ENCODE measurements at regions not wholly inside any gene's neighbourhood (a gene's known extent, or its start where the extent isn't known, plus 50 kb on each side); places are given as distances from the start of the nearest gene placed in this dataset.
A peak's percentile ranks its signal among the peaks of the same experiment; 100 is the strongest.

GRCh38 chr15:70319466-70319865, 221.7 kb upstream of the TLE3 start:
- SMC1A ChIA-PET (ENCODE audit: uncharacterized antibody, unreplicated experiment), result interaction anchor here (0.6 to 1.2 kb wide), 5 partner anchors 11 to 73 kb away, joined by 3 to 4 read pairs (median 3); no protein-coding TSS in a partner anchor
- RAD21 ChIA-PET (ENCODE audit: unreplicated experiment), result interaction anchor here (2.1 kb wide), 1 partner anchor 19 kb away, joined by 10 read pairs; no protein-coding TSS in a partner anchor
- TF ChIP-seq RUNX3 (IDR thresholded peaks at IDR 0.05; ENCODE audit: low read length) (peak; percentile 75), SMARCA5 (IDR thresholded peaks at IDR 0.05) (no peak), IKZF2 (IDR thresholded peaks at IDR 0.05) (peak; percentile 67 to 79; a peak in 3 of 4 replicates), ETV6 (conservative IDR thresholded peaks at IDR 0.05 in 1 of 2, IDR thresholded peaks at IDR 0.05 in 1 of 2; ENCODE audit: borderline replicate concordance in 1 of 2, low read depth in 1 of 2) (peak in 1 of 2 experiments; percentile 70; a peak in 2 of 4 replicates), MEF2A (IDR thresholded peaks at IDR 0.05; ENCODE audit: insufficient read depth, low read depth, low read length) (0 out of 2 replicates have a peak, but pooled peaks have one; percentile 51), ELK1 (IDR thresholded peaks at IDR 0.05; ENCODE audit: low read depth, low read length) (peak; percentile 67; the same call in 1 of the 2 replicates), CBFB (IDR thresholded peaks at IDR 0.05; ENCODE audit: low read depth) (no peak), NBN (IDR thresholded peaks at IDR 0.05) (peak; percentile 53), SP1 (IDR thresholded peaks at IDR 0.05; ENCODE audit: low read depth, low read length) (peak; percentile 38), ZBED1 (IDR thresholded peaks at IDR 0.05; ENCODE audit: borderline replicate concordance) (peak; percentile 67; the same call in 1 of the 2 replicates), TCF3 (IDR thresholded peaks at IDR 0.05; ENCODE audit: borderline replicate concordance, insufficient read depth, low read depth, low read length) (0 out of 2 replicates have a peak, but pooled peaks have one; percentile 44), BCL11A (IDR thresholded peaks at IDR 0.05; ENCODE audit: low read depth, low read length) (peak; percentile 80), SREBF2 (IDR thresholded peaks at IDR 0.05; ENCODE audit: low read length) (no peak), IRF4 (IDR thresholded peaks at IDR 0.05; ENCODE audit: low read depth, low read length) (peak; percentile 64), EP300 (IDR thresholded peaks at IDR 0.05; ENCODE audit: borderline replicate concordance in 1 of 2, control insufficient read depth in 1 of 2, low read depth in 2 of 2, low read length in 2 of 2) (peak; percentile 54 to 84; a peak in 2 of 4 replicates), PAX8 (IDR thresholded peaks at IDR 0.05) (no peak)
- TF ChIP-seq, protein P1, sequence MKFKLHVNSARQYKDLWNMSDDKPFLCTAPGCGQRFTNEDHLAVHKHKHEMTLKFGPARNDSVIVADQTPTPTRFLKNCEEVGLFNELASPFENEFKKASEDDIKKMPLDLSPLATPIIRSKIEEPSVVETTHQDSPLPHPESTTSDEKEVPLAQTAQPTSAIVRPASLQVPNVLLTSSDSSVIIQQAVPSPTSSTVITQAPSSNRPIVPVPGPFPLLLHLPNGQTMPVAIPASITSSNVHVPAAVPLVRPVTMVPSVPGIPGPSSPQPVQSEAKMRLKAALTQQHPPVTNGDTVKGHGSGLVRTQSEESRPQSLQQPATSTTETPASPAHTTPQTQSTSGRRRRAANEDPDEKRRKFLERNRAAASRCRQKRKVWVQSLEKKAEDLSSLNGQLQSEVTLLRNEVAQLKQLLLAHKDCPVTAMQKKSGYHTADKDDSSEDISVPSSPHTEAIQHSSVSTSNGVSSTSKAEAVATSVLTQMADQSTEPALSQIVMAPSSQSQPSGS (IDR thresholded peaks at IDR 0.05; ENCODE audit: low read length), result peak; percentile 55; the same call in 1 of the 2 replicates
- TF ChIP-seq, protein P2, sequence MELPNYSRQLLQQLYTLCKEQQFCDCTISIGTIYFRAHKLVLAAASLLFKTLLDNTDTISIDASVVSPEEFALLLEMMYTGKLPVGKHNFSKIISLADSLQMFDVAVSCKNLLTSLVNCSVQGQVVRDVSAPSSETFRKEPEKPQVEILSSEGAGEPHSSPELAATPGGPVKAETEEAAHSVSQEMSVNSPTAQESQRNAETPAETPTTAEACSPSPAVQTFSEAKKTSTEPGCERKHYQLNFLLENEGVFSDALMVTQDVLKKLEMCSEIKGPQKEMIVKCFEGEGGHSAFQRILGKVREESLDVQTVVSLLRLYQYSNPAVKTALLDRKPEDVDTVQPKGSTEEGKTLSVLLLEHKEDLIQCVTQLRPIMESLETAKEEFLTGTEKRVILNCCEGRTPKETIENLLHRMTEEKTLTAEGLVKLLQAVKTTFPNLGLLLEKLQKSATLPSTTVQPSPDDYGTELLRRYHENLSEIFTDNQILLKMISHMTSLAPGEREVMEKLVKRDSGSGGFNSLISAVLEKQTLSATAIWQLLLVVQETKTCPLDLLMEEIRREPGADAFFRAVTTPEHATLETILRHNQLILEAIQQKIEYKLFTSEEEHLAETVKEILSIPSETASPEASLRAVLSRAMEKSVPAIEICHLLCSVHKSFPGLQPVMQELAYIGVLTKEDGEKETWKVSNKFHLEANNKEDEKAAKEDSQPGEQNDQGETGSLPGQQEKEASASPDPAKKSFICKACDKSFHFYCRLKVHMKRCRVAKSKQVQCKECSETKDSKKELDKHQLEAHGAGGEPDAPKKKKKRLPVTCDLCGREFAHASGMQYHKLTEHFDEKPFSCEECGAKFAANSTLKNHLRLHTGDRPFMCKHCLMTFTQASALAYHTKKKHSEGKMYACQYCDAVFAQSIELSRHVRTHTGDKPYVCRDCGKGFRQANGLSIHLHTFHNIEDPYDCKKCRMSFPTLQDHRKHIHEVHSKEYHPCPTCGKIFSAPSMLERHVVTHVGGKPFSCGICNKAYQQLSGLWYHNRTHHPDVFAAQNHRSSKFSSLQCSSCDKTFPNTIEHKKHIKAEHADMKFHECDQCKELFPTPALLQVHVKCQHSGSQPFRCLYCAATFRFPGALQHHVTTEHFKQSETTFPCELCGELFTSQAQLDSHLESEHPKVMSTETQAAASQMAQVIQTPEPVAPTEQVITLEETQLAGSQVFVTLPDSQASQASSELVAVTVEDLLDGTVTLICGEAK (IDR thresholded peaks at IDR 0.05; ENCODE audit: borderline replicate concordance), result no peak

More at GRCh38 chr15:70319466-70319865, 221.7 kb upstream of the TLE3 start:
- ChIA-PET CTCF (no interaction called here), POLR2A (interaction anchor here (1.2 kb wide), 1 partner anchor 19 kb away, joined by 3 read pairs; no protein-coding TSS in a partner anchor)
- FAIRE-seq (peak; percentile 97), ATAC-seq (peak; percentile 97), DNase-seq (ENCODE audit: low read depth, low spot score) (peak; percentile 86)
- BruUV-seq (replicated peaks), result no TSS peak
- Histone ChIP-seq H3K27ac (ENCODE audit: control insufficient read depth, insufficient read depth) (peak overlapping the region; percentile 48), H4K20me1 (ENCODE audit: control insufficient read depth, insufficient read depth) (no peaks in the 10 kb centered on the region), H3K4me2 (ENCODE audit: control insufficient read depth, insufficient read depth) (peak overlapping the region; percentile 85), H2AFZ (ENCODE audit: control insufficient read depth, low read depth, low read length) (peak overlapping the region; percentile 63), H3K4me3 (peak overlapping the region; percentile 9; the same call in 1 of the 2 replicates), H3K27me3 (replicated peaks in 1 of 2; ENCODE audit: control insufficient read depth in 2 of 2, insufficient read depth in 2 of 2, low read length in 1 of 2) (no peaks in the 10 kb centered on the region), H3K9me3 (replicated peaks; ENCODE audit: control insufficient read depth, insufficient read depth, low read length) (no peaks in the 10 kb centered on the region), H3K36me3 (ENCODE audit: control insufficient read depth in 2 of 2, insufficient read depth in 2 of 2, low read length in 1 of 2) (no peaks in the 10 kb centered on the region), H3K4me1 (ENCODE audit: control insufficient read depth, insufficient read depth, low read length) (peaks cover 44% of the 10 kb centered on the region), H3K9ac (ENCODE audit: control insufficient read depth, insufficient read depth, low read length) (peak overlapping the region; percentile 23; the same call in 1 of the 2 replicates), H3K79me2 (ENCODE audit: control insufficient read depth, insufficient read depth, low read length) (no peaks in the 10 kb centered on the region)
- intact Hi-C loops (cut with micrococcal nuclease; ENCODE audit: unreplicated experiment), result loop anchor here (2.0 kb wide), 1 partner anchor 19 kb away; no protein-coding TSS in a partner anchor
- in situ Hi-C loops (cut with MboI), result no loop called here
- 6% methylated on average over 4 of the region's 4 CpGs for WGBS (ENCODE audit: insufficient coverage, insufficient replicate concordance, low lambda C conversion rate, missing lambda C conversion rate)
